Upper lobe of left lung (tissue), 4 donors: ENCODE measurements at regions not wholly inside any gene's neighbourhood (a gene's known extent, or its start where the extent isn't known, plus 50 kb on each side); places are given as distances from the start of the nearest gene placed in this dataset.

Experiments used
- EP300 ChIP-seq, 4 donors: sonication (generic); formaldehyde crosslinking; IDR thresholded peaks; one replicate each; pipeline ENCODE4 v1.5.1; 2017; ENCODE audit warnings: antibody characterized with exemption in 4 of 4, control low read depth in 2 of 4
- TF ChIP-seq, protein P1 (sequence below), 6 experiments: fragments of 450-650 bp in 4 of 6; fragments of 200-600 bp in 2 of 6; sonication (generic) in 2 of 6; IDR thresholded peaks; one replicate each; pipeline ENCODE4 v1.5.1; 2016 to 2019; ENCODE audit warnings: antibody characterized with exemption in 6 of 6

DNA sequence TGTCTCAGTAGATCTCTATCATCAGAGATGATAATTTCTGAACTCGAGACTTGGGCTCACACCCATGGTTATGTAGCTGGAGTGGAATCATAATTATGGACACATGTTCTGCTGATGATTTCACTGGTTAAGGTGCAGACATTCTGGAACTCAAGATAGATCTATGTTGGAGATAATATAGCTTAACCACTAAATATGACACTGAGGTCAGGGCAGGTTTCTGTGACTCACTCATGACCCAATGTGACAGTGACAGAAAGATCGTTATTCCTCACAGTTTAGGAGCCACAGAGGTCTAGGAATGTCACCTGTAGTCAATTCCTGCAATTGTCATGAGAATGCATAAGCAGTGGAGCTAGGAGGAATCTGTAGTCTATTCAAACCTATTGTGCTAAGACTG is 828.6 kb downstream of the TRIB2 start:
- no peak for TF ChIP-seq EP300 (IDR thresholded peaks at IDR 0.05)
- TF ChIP-seq, protein P1, sequence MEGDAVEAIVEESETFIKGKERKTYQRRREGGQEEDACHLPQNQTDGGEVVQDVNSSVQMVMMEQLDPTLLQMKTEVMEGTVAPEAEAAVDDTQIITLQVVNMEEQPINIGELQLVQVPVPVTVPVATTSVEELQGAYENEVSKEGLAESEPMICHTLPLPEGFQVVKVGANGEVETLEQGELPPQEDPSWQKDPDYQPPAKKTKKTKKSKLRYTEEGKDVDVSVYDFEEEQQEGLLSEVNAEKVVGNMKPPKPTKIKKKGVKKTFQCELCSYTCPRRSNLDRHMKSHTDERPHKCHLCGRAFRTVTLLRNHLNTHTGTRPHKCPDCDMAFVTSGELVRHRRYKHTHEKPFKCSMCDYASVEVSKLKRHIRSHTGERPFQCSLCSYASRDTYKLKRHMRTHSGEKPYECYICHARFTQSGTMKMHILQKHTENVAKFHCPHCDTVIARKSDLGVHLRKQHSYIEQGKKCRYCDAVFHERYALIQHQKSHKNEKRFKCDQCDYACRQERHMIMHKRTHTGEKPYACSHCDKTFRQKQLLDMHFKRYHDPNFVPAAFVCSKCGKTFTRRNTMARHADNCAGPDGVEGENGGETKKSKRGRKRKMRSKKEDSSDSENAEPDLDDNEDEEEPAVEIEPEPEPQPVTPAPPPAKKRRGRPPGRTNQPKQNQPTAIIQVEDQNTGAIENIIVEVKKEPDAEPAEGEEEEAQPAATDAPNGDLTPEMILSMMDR (IDR thresholded peaks at IDR 0.05) = no peak
